Lower leg skin (tissue), 3 donors: ENCODE measurements at regions not wholly inside any gene's neighbourhood (a gene's known extent, or its start where the extent isn't known, plus 50 kb on each side); places are given as distances from the start of the nearest gene placed in this dataset.

Source experiments
- POLR2A ChIP-seq, 2 donors: fragments of 450-650 bp; IDR thresholded peaks; one replicate each; pipeline ENCODE4 v1.6.1; 2016 to 2017; ENCODE audit warnings: antibody characterized with exemption in 2 of 2, mild to moderate bottlenecking in 1 of 2, moderate library complexity in 1 of 2
- TF ChIP-seq, protein P1 (sequence below), 3 donors: fragments of 450-650 bp; IDR thresholded peaks; one replicate each; pipeline ENCODE4 v1.5.1; 2016; ENCODE audit warnings: antibody characterized with exemption in 3 of 3, mild to moderate bottlenecking in 3 of 3, moderate library complexity in 2 of 3

GRCh38 chr2:88269836-88270235, 99.7 kb downstream of the THNSL2 start:
- TF ChIP-seq, protein P1, sequence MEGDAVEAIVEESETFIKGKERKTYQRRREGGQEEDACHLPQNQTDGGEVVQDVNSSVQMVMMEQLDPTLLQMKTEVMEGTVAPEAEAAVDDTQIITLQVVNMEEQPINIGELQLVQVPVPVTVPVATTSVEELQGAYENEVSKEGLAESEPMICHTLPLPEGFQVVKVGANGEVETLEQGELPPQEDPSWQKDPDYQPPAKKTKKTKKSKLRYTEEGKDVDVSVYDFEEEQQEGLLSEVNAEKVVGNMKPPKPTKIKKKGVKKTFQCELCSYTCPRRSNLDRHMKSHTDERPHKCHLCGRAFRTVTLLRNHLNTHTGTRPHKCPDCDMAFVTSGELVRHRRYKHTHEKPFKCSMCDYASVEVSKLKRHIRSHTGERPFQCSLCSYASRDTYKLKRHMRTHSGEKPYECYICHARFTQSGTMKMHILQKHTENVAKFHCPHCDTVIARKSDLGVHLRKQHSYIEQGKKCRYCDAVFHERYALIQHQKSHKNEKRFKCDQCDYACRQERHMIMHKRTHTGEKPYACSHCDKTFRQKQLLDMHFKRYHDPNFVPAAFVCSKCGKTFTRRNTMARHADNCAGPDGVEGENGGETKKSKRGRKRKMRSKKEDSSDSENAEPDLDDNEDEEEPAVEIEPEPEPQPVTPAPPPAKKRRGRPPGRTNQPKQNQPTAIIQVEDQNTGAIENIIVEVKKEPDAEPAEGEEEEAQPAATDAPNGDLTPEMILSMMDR (IDR thresholded peaks at IDR 0.05), result no peak
- TF ChIP-seq POLR2A (IDR thresholded peaks at IDR 0.05), result no peak
